H1 (cell line): ENCODE measurements at regions not wholly inside any gene's neighbourhood (a gene's known extent, or its start where the extent isn't known, plus 50 kb on each side); places are given as distances from the start of the nearest gene placed in this dataset.

ENCODE experiments used
- CTCF ChIA-PET: fragments of 300-600 bp; sonication (Branson Sonifier 250); formaldehyde crosslinking; loops from one replicate; lab custom pipeline; 2021; ENCODE audit not compliant: partially characterized antibody; lab: Charles Lee
- POLR2A ChIA-PET: fragments of 300-600 bp; sonication (Branson Sonifier 250); formaldehyde crosslinking; loops from one replicate; lab custom pipeline; 2021; ENCODE audit warnings: inconsistent platforms; ENCODE audit not compliant: partially characterized antibody; lab: Charles Lee
- DNase-seq, 2 experiments: peaks; one replicate each; pipeline versions ENCODE4 v3.0.0 to v3.0.0-alpha.2; 2010 to 2022; ENCODE audit warnings: low spot score in 2 of 2, low read depth in 1 of 2, mixed read lengths in 1 of 2
- FAIRE-seq: peaks from 2 replicates; lab custom pipeline; 2011; peaks lifted over from hg19 to GRCh38; lab: Jason Lieb, UNC
- H2AFZ ChIP-seq: 2 replicates; pipeline ENCODE4 v1.8.1; 2012; ENCODE audit warnings: low read length, inconsistent platforms
- H2AK5ac ChIP-seq: 2 replicates; pipeline ENCODE4 v1.6.1; 2013; ENCODE audit warnings: low read depth, low read length
- H2BK120ac ChIP-seq: replicated peaks from 2 replicates; pipeline ENCODE3; 2013; ENCODE audit warnings: low read depth, low read length, inconsistent platforms
- H2BK12ac ChIP-seq: 2 replicates; pipeline ENCODE4 v1.6.1; 2013; ENCODE audit warnings: low read depth, low read length
- H2BK15ac ChIP-seq: 2 replicates; pipeline ENCODE4 v1.6.1; 2013; ENCODE audit warnings: low read length
- H2BK20ac ChIP-seq: 2 replicates; pipeline ENCODE4 v1.6.1; 2013; ENCODE audit warnings: low read length
- H2BK5ac ChIP-seq: 2 replicates; pipeline ENCODE4 v1.6.1; 2013; ENCODE audit warnings: low read depth, low read length
- H3K14ac ChIP-seq: 2 replicates; pipeline ENCODE4 v1.6.1; 2013; ENCODE audit warnings: inconsistent platforms; ENCODE audit not compliant: insufficient read length
- H3K18ac ChIP-seq: 2 replicates; pipeline ENCODE4 v1.6.1; 2013; ENCODE audit warnings: low read length; ENCODE audit errors: extremely low read depth
- H3K23ac ChIP-seq: 2 replicates; pipeline ENCODE4 v1.6.1; 2013; ENCODE audit warnings: inconsistent platforms; ENCODE audit not compliant: insufficient read length
- H3K23me2 ChIP-seq: 2 replicates; pipeline ENCODE4 v1.6.1; 2013; ENCODE audit warnings: low read depth, low read length
- H3K27ac ChIP-seq: 2 replicates; pipeline ENCODE4 v1.6.1; 2011; ENCODE audit warnings: low read depth, low read length, inconsistent platforms
- H3K27me3 ChIP-seq, 4 experiments: replicated peaks in 1 of 4; 1 replicate in 1 of 4; 2 replicates in 3 of 4; pipeline versions ENCODE4 v1.6.1 to v1.8.1; 2011 to 2013; ENCODE audit warnings: low read length in 3 of 4, mild to moderate bottlenecking in 3 of 4, inconsistent platforms in 2 of 4, mixed read lengths in 2 of 4, moderate library complexity in 1 of 4; ENCODE audit not compliant: control insufficient read depth in 3 of 4, insufficient read depth in 3 of 4; ENCODE audit errors: extremely low read depth in 1 of 4
- H3K36me3 ChIP-seq, 4 experiments: 2 replicates each; pipeline versions ENCODE4 v1.6.1 to v1.8.1; 2011 to 2013; ENCODE audit warnings: mild to moderate bottlenecking in 4 of 4, low read length in 3 of 4, moderate library complexity in 2 of 4, control low read depth in 1 of 4, inconsistent platforms in 1 of 4; ENCODE audit not compliant: insufficient read depth in 4 of 4, control insufficient read depth in 2 of 4
- H3K4ac ChIP-seq: replicated peaks from 2 replicates; pipeline ENCODE3; 2013; ENCODE audit warnings: low read length, low read depth, mixed read lengths, inconsistent platforms; ENCODE audit not compliant: insufficient read length
- H3K4me1 ChIP-seq, 4 experiments: replicated peaks in 1 of 4; 1 replicate in 1 of 4; 2 replicates in 3 of 4; pipeline versions ENCODE4 v1.6.1 to v1.8.1; 2011 to 2013; ENCODE audit warnings: low read length in 3 of 4, inconsistent platforms in 2 of 4, mixed read lengths in 1 of 4; ENCODE audit not compliant: insufficient read depth in 4 of 4, control insufficient read depth in 3 of 4
- H3K4me2 ChIP-seq, 2 experiments: 2 replicates each; pipeline versions ENCODE4 v1.6.1 to v1.8.1; 2011 to 2013; ENCODE audit warnings: low read depth in 2 of 2, low read length in 2 of 2, control low read depth in 1 of 2, inconsistent platforms in 1 of 2, mild to moderate bottlenecking in 1 of 2; ENCODE audit not compliant: insufficient read depth in 1 of 2
- H3K4me3 ChIP-seq, 4 experiments: fragments of 200-600, 300-600 bp in 1 of 4; sonication (generic), shearing (Covaris generic), sonication (Bioruptor Twin) in 1 of 4; 2 replicates each; pipeline versions ENCODE4 v1.5.1 to v1.8.1; 2011 to 2016; ENCODE audit warnings: low read length in 4 of 4, low read depth in 3 of 4, control low read depth in 2 of 4, inconsistent platforms in 2 of 4, mild to moderate bottlenecking in 2 of 4, mixed read lengths in 1 of 4, moderate library complexity in 1 of 4; ENCODE audit not compliant: insufficient read depth in 2 of 4; ENCODE audit errors: extremely low read depth in 1 of 4
- H3K56ac ChIP-seq: replicated peaks from 2 replicates; pipeline ENCODE3; 2013; ENCODE audit warnings: low read depth, mild to moderate bottlenecking, mixed read lengths, low read length, inconsistent platforms; ENCODE audit not compliant: insufficient read length
- H3K79me1 ChIP-seq: 2 replicates; pipeline ENCODE4 v1.6.1; 2013; ENCODE audit warnings: low read depth, low read length, control low read depth
- H3K79me2 ChIP-seq, 2 experiments: 2 replicates each; pipeline versions ENCODE4 v1.6.1 to v1.8.1; 2012 to 2013; ENCODE audit warnings: low read length in 2 of 2, mild to moderate bottlenecking in 2 of 2, inconsistent platforms in 1 of 2; ENCODE audit not compliant: insufficient read depth in 2 of 2, control insufficient read depth in 1 of 2
- H3K9ac ChIP-seq, 4 experiments: replicated peaks in 1 of 4; 1 replicate in 1 of 4; 2 replicates in 3 of 4; pipeline versions ENCODE4 v1.6.1 to v1.8.1; 2011 to 2013; ENCODE audit warnings: low read depth in 3 of 4, low read length in 3 of 4, control low read depth in 2 of 4, mild to moderate bottlenecking in 2 of 4, moderate library complexity in 2 of 4, inconsistent platforms in 1 of 4; ENCODE audit errors: extremely low read depth in 1 of 4
- H3K9me3 ChIP-seq, 2 experiments: 2 replicates each; pipeline versions ENCODE4 v1.6.1 to v1.8.1; 2012 to 2013; ENCODE audit warnings: mild to moderate bottlenecking in 2 of 2, moderate library complexity in 2 of 2, control low read depth in 1 of 2, inconsistent platforms in 1 of 2, low read depth in 1 of 2, low read length in 1 of 2, mixed read lengths in 1 of 2; ENCODE audit not compliant: insufficient read depth in 2 of 2
- H4K20me1 ChIP-seq, 2 experiments: replicated peaks in 1 of 2; 2 replicates each; pipeline versions ENCODE3 to v1.8.1; 2011 to 2013; ENCODE audit warnings: inconsistent platforms in 2 of 2, low read length in 2 of 2, mild to moderate bottlenecking in 1 of 2; ENCODE audit not compliant: insufficient read depth in 2 of 2, control insufficient read depth in 1 of 2
- H4K5ac ChIP-seq: 2 replicates; pipeline ENCODE4 v1.6.1; 2013; ENCODE audit warnings: low read length, low read depth, mixed read lengths, inconsistent platforms; ENCODE audit not compliant: insufficient read length
- H4K8ac ChIP-seq: 2 replicates; pipeline ENCODE4 v1.8.0; 2013; ENCODE audit warnings: mild to moderate bottlenecking, moderate library complexity, low read length, inconsistent platforms; ENCODE audit not compliant: insufficient read depth; ENCODE audit errors: extremely low read depth
- H4K91ac ChIP-seq: replicated peaks from 2 replicates; pipeline ENCODE3; 2013; ENCODE audit warnings: low read length, mixed read lengths, inconsistent platforms; ENCODE audit not compliant: insufficient read length
- BCL11A ChIP-seq, 2 experiments: IDR thresholded peaks; one replicate each; pipeline ENCODE4 v1.6.1; 2011; ENCODE audit warnings: low read depth in 2 of 2, low read length in 2 of 2, mild to moderate bottlenecking in 2 of 2
- CEBPB ChIP-seq: IDR thresholded peaks from 2 replicates; pipeline ENCODE4 v1.6.1; 2012; ENCODE audit warnings: low read depth, low read length
- E2F6 ChIP-seq: IDR thresholded peaks from 2 replicates; pipeline ENCODE4 v1.6.1; 2012; ENCODE audit warnings: inconsistent platforms
- JUND ChIP-seq: IDR thresholded peaks from 2 replicates; pipeline ENCODE4 v1.6.1; 2011; ENCODE audit warnings: mild to moderate bottlenecking, improper control_type of control experiment, low read length
- KDM1A ChIP-seq: fragments of 200-600, 300-600 bp; sonication (generic); IDR thresholded peaks from 2 replicates; pipeline ENCODE4 v1.7.1; 2016; ENCODE audit warnings: mild to moderate bottlenecking, low read length, borderline replicate concordance
- MAFK ChIP-seq: IDR thresholded peaks from 2 replicates; pipeline ENCODE4 v1.6.1; 2012; ENCODE audit warnings: low read depth, mild to moderate bottlenecking, improper control_type of control experiment, low read length
- MAX ChIP-seq: IDR thresholded peaks from 2 replicates; pipeline ENCODE4 v1.6.1; 2012; ENCODE audit warnings: inconsistent platforms
- RBBP5 ChIP-seq: IDR thresholded peaks from 2 replicates; pipeline ENCODE4 v1.7.1; 2012; ENCODE audit warnings: low read depth, mild to moderate bottlenecking, inconsistent platforms, low read length, moderate library complexity, borderline replicate concordance
- RNF2 ChIP-seq: fragments of 200-900, 300-1000 bp; sonication (generic); IDR thresholded peaks from 2 replicates; pipeline ENCODE4 v1.7.1; 2016; ENCODE audit warnings: borderline replicate concordance, low read depth, mild to moderate bottlenecking, antibody characterized with exemption, low read length; ENCODE audit not compliant: poor library complexity, severe bottlenecking; ENCODE audit errors: missing control alignments
- SRF ChIP-seq: IDR thresholded peaks from 2 replicates; pipeline ENCODE4 v1.6.1; 2011; ENCODE audit warnings: mild to moderate bottlenecking, low read depth, low read length, moderate library complexity
- TCF12 ChIP-seq: IDR thresholded peaks from 2 replicates; pipeline ENCODE4 v1.6.1; 2011; ENCODE audit warnings: low read depth, mild to moderate bottlenecking, low read length
- WGBS, 2 experiments: shearing (Covaris generic) in 1 of 2; methylation state at CpG; one replicate each; pipeline versions ENCODE4 v1.1.6 to v1.1.7; 2013 to 2015; ENCODE audit warnings: low lambda C conversion rate in 2 of 2, mixed read lengths in 2 of 2, inconsistent platforms in 1 of 2, low coverage in 1 of 2, missing lambda C conversion rate in 1 of 2; ENCODE audit not compliant: insufficient replicate concordance in 2 of 2, insufficient coverage in 1 of 2, insufficient read length in 1 of 2; ENCODE audit errors: extremely low coverage in 1 of 2, missing lambda C conversion rate in 1 of 2; 5-methylcytosine and 5-hydroxymethylcytosine counted together

GRCh38 chr11:70700453-70700852, 302.1 kb downstream of the CTTN start:
- peaks cover 0 to 8% of the 10 kb centered on the region in 2 experiments for H4K20me1 ChIP-seq
- H2BK15ac ChIP-seq, result no peak overlapping the region
- no peak overlapping the region for H2AK5ac ChIP-seq
- no peak overlapping the region for H3K27ac ChIP-seq
- H3K79me1 ChIP-seq, result peaks cover 3% of the 10 kb centered on the region; the same call in 1 of the 2 replicates
- no peak overlapping the region for H3K18ac ChIP-seq
- POLR2A ChIA-PET, result no interaction called here
- no peak overlapping the region for H4K91ac ChIP-seq
- no peak overlapping the region for H2BK120ac ChIP-seq
- H3K4ac ChIP-seq, result no peak overlapping the region
- H2BK20ac ChIP-seq, result no peak overlapping the region
- no peak overlapping the region for H2AFZ ChIP-seq
- H3K23me2 ChIP-seq, result peaks cover 7% of the 10 kb centered on the region; the same call in 1 of the 2 replicates
- no peak for TF ChIP-seq RNF2
- no peak for TF ChIP-seq BCL11A (IDR thresholded peaks at IDR 0.05; ENCODE audit: low read depth in 2 of 2, low read length in 2 of 2)
- no peak for TF ChIP-seq KDM1A
- no peak for TF ChIP-seq TCF12
- no peak for TF ChIP-seq E2F6
- no peak for TF ChIP-seq MAFK
- no peak for TF ChIP-seq JUND
- TF ChIP-seq SRF, result no peak
- TF ChIP-seq CEBPB, result no peak
- no peak for TF ChIP-seq RBBP5
- TF ChIP-seq MAX, result no peak
- H3K27me3 ChIP-seq, result no peaks in the 10 kb centered on the region
- no peak overlapping the region for H3K9ac ChIP-seq
- 0 out of 2 replicates have a peak overlapping the region, but pooled peaks have one; percentile 50 for H2BK12ac ChIP-seq
- H4K5ac ChIP-seq, result no peak overlapping the region
- no peak overlapping the region for H3K4me3 ChIP-seq
- DNase-seq (no peak), FAIRE-seq (no peak)
- H3K56ac ChIP-seq, result no peak overlapping the region
- H3K79me2 ChIP-seq, result 0 out of 4 replicates have a peak, but pooled peaks cover 0 to 7% of the 10 kb centered on the region in 2 experiments
- CTCF ChIA-PET, result interaction anchor here (0.7 to 1.2 kb wide), 5 partner anchors 14 to 230 kb away, joined by 3 to 7 read pairs (median 3); no protein-coding TSS in a partner anchor
- no peak overlapping the region for H3K4me2 ChIP-seq
- no peaks in the 10 kb centered on the region for H3K36me3 ChIP-seq
- H2BK5ac ChIP-seq, result 0 out of 2 replicates have a peak overlapping the region, but pooled peaks have one; percentile 4
- whole genome bisulfite sequencing, 2 experiments, result 87% methylated on average over 8 of the region's 8 CpGs; no CpG with 5 or more reads in 1 of the 2 experiments
- H3K14ac ChIP-seq, result no peak overlapping the region
- peaks cover 0 to 4% of the 10 kb centered on the region in 2 experiments; a peak in 2 of 4 replicates for H3K9me3 ChIP-seq
- H3K4me1 ChIP-seq, result peaks cover 0 to 15% (median 3%) of the 10 kb centered on the region in 4 experiments; a peak in 3 of 7 replicates
- H3K23ac ChIP-seq, result no peak overlapping the region
- peak overlapping the region; percentile 82; the same call in 1 of the 2 replicates for H4K8ac ChIP-seq
